Stimulated activated naive CD8-positive, alpha-beta T cell treated with anti-CD3 and anti-CD28 coated beads, Interleukin-15, Interleukin-2, amounts not matched to agents 100 U/mL and 50 U/mL, for 24 hours (primary cell): ENCODE measurements at regions not wholly inside any gene's neighbourhood (a gene's known extent, or its start where the extent isn't known, plus 50 kb on each side); places are given as distances from the start of the nearest gene placed in this dataset.
"Not testable (repeated sequence)": the region's sequence is repeated elsewhere in the genome, so short reads cannot be mapped to it uniquely, and the experiment has no call there.

ENCODE experiments used
- ATAC-seq: fragments of 150-1000 bp; cut with Tn5 transposase; one replicate; pipeline ENCODE4 v1.10.0; 2021
- DNase-seq: peaks from one replicate; pipeline ENCODE4 v3.0.0; 2021

DNA sequence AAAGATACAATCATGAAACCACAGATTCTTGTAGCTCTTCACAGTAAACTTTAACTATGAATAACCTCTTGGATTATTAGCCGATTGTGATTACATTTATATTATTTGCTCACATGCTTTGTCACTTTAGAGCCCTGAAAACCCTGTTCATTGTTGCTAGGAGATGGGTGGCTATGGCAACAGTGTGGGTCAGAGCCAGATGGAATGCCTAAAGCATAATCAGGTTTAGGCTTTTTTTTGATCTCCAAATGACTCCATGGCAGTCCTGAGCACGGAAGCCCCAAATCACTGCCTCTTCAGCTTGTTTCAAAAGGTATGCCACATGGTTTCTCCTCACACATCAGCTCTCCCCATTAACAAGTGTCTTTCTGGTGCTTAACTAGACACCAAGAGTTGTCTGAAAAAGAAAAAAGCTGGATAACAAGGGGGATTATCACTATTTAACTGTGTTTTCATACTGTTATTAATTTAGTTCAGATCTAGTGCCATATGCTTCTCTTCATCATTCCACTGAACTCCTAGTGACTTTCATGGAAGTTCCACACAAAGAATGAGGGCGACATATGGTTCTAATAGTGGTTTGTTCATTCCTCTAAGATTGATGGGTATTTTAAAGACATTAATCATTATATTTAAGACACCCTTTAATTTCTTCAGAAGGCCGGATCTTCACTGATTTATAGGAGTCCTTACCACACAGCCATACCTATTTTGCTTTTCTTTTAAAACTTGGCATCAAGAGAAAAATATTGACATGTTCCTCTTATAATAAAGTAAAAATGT, 88.8 kb upstream of the PAM start:
- ATAC-seq (no peak), DNase-seq (no peak)

DNA sequence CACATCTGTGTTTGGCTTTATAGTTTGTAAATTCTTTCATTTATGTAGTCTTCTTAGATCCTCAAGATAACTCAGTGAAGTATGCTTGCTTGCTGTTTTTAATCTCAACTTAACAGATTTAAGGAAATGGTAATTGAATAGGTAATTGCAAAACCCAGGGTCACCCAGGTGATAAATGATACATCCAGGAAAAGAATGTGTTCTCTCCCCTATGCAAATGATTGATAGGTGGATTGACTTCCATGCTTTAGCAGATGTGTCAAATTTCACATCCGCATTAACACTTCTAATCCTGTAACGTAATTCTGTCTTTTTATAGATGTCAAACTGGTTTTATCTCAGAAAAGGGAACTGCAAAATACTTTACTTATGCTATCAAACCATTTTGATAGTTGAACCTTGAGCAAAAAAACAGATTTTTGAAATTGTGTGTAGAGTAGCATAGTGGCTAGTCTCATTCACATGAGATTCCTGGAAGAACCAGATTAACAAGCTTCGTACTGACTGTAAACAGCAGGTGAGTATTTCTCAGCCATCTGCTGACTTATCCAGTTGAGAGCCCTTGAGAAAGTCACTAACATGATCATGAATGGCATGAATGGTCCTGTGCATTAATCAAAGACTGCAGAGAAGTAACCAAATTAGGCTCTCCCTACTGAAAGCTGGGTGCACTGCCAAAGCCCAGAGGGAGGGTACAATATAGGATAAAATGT, 86.7 kb upstream of the PAM start:
- ATAC-seq, result no peak
- DNase-seq, result no peak

GRCh38 chr5:102670224-102670836, 84.8 kb upstream of the PAM start:
- DNase-seq, result peak; percentile 14
- ATAC-seq, result no peak

- ATAC-seq, DNase-seq: not testable (repeated sequence)
Observed at GRCh38 chr5:102671033-102671734, 83.9 kb upstream of the PAM start.

GRCh38 chr5:102678267-102679058, 76.6 kb upstream of the PAM start:
- DNase-seq, result no peak
- ATAC-seq, result no peak

GRCh38 chr5:102681403-102681983, 73.6 kb upstream of the PAM start:
- peak; percentile 78 for DNase-seq
- ATAC-seq, result peak; percentile 91

- DNase-seq (no peak), ATAC-seq (no peak)
Observed at GRCh38 chr5:102682101-102682647, 72.9 kb upstream of the PAM start.

- not testable (repeated sequence) for DNase-seq, ATAC-seq
Observed at GRCh38 chr5:102688076-102688475, 67.0 kb upstream of the PAM start.

DNA sequence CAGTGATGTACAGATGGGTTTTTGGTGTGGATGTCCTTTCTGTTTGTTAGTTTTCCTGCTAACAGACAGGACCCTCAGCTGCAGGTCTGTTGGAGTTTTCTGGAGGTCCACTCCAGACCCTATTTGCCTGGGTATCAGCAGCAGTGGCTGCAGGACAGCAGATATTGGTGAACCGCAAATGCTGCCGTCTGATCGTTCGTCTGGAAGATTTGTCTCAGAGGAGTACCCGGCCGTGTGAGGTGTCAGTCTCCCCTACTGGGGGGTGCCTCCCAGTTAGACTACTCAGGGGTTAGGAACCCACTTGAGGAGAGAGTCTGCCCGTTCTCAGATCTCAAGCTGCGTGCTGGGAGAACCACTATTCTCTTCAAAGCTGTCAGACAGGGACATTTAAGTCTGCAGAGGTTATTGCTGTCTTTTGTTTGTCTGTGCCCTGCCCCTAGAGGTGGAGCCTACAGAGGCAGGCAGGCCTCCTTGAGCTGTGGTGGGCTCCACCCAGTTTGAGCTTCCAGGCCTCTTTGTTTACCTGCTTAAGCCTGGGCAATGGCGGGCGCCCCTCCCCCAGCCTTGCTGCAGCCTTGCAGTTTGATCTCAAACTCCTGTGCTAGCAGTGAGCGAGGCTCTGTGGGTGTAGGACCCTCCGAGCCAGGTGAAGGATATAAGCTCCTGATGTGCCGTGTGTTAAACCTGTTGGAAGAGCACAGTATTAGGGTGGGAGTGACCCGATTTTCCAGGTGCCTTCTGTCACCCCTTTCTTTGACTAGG, 66.3 kb upstream of the PAM start:
- ATAC-seq, DNase-seq: not testable (repeated sequence)

DNA sequence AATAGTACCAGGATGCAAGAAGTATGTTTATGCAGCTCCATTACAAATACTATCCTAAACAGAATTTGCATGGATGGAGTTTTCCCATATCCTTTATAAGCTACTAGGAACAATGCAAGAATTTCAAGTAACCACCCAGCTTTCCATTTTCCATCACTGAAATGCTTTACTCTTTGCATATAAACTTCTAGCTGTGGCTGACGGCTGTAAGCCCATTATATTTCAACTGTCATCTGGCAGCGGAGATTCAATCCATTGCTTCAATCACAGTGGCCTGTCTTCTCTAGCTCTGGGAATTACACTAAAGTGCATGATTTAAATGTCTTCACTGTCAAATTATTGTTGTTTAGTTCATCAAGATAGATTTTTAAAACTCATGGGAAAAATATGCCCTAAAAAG, 64.2 kb upstream of the PAM start:
- ATAC-seq (no peak), DNase-seq (no peak)

DNA sequence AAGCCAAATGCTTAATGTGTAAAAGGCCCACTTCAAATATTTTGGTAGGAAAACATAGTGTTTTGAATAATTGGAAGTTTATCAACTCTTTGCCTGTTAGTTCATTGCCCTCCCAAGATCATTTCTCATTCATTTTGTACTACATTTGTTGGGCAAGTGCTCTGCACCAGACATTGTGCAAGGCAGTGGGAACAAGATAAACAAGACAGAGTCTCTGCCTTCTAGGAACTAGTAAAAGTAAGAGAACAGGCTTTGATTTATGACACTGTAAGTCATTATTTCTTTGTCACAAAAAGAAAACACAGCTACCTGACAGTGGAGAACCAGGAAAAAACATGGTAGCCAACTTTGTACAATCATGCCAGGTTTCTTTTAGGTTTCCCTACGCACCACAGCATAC, 63.7 kb upstream of the PAM start:
- DNase-seq (no peak), ATAC-seq (no peak)

DNA sequence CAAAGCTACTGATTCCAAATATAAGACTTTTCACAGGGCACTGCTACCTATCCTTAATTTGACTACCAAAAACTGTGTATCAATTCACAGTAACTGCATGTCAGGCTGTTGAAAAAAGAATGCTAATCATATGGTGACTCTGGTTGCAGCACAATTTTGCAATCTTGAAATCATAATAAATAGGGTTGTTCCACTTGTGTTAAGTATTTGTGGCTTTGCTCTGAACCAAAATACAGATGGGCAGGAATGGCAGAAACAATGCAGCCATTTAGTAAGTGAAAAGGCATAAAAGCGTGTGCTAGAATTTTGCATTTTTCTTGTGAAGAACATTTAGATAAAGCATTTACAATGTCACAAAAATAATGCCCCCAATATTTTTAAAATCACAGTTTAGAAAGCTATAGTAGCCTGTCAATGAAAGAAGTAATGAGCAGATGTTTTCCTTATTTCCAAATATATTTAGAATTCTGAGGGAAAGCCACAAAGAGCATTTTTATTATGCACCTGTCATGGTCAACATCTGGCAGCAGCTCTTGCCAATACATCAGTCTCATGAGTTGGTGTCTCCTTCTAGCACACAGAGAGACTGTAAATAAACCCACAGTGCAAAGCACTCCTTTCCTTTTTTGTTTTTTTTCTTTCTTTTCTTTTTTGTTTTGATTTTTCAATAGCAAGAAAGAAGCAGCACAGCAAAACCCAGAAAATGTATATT, 54.8 kb upstream of the PAM start:
- ATAC-seq, result no peak

GRCh38 chr5:102700916-102701315, 54.2 kb upstream of the PAM start:
- ATAC-seq (no peak), DNase-seq (no peak)

More for the DNA sequence above, 54.8 kb upstream of the PAM start:
- no peak for DNase-seq

GRCh38 chr5:102701748-102702147, 53.4 kb upstream of the PAM start:
- DNase-seq (no peak), ATAC-seq (no peak)
